NCI-H345 treated with DMSO at 0.1 percent for 48 hours (cell line): ENCODE measurements at regions not wholly inside any gene's neighbourhood (a gene's known extent, or its start where the extent isn't known, plus 50 kb on each side); places are given as distances from the start of the nearest gene placed in this dataset.

Source experiments
- DNase-seq: peaks from one replicate; lab custom pipeline; 2025; ENCODE audit not compliant: unreplicated experiment; lab: John Stamatoyannopoulos, UW

- DNase-seq = no peak
Observed at GRCh38 chr16:86210403-86211193, 299.7 kb upstream of the FOXF1 start.

- no peak for DNase-seq
Observed at GRCh38 chr16:86211265-86211664, 299.1 kb upstream of the FOXF1 start.

GRCh38 chr16:86211800-86212199 is 298.5 kb upstream of the FOXF1 start:
- no peak for DNase-seq

- no peak for DNase-seq
Observed at GRCh38 chr16:86212706-86213436, 297.5 kb upstream of the FOXF1 start.

GRCh38 chr16:86213437-86214205 is 296.7 kb upstream of the FOXF1 start:
- no peak for DNase-seq

GRCh38 chr16:86214326-86215232 is 295.7 kb upstream of the FOXF1 start:
- DNase-seq = no peak

- DNase-seq = no peak
Observed at GRCh38 chr16:86215233-86215978, 294.9 kb upstream of the FOXF1 start.

- DNase-seq = no peak
Observed at GRCh38 chr16:86215979-86216585, 294.2 kb upstream of the FOXF1 start.

GRCh38 chr16:86216591-86216990 is 293.7 kb upstream of the FOXF1 start:
- no peak for DNase-seq

- no peak for DNase-seq
Observed at GRCh38 chr16:86217001-86217890, 293.1 kb upstream of the FOXF1 start.

GRCh38 chr16:86217891-86218270 is 292.4 kb upstream of the FOXF1 start:
- no peak for DNase-seq

GRCh38 chr16:86218479-86219170 is 291.7 kb upstream of the FOXF1 start:
- no peak for DNase-seq

- no peak for DNase-seq
Observed at GRCh38 chr16:86219655-86220445, 290.5 kb upstream of the FOXF1 start.

- no peak for DNase-seq
Observed at GRCh38 chr16:86220561-86220960, 289.8 kb upstream of the FOXF1 start.

GRCh38 chr16:86221085-86221484 is 289.2 kb upstream of the FOXF1 start:
- DNase-seq = no peak

GRCh38 chr16:86222547-86222946 is 287.8 kb upstream of the FOXF1 start:
- DNase-seq = no peak

GRCh38 chr16:86222965-86223551 is 287.3 kb upstream of the FOXF1 start:
- DNase-seq = no peak
